T-helper 1 cell treated with Interleukin-12 subunit alpha and Interleukin-12 subunit beta and Interleukin-4 antibody, amounts not matched to agents 30 μg/mL and 1 μg/mL, for 36 hours (primary cell): ENCODE measurements at regions not wholly inside any gene's neighbourhood (a gene's known extent, or its start where the extent isn't known, plus 50 kb on each side); places are given as distances from the start of the nearest gene placed in this dataset.
"Not testable (repeated sequence)": the region's sequence is repeated elsewhere in the genome, so short reads cannot be mapped to it uniquely, and the experiment has no call there.

Experiments
- H3K27ac Mint-ChIP-seq: one replicate; pipeline ENCODE4 v1.8.0; 2021; ENCODE audit warnings: mild to moderate bottlenecking, mixed read lengths
- H3K27me3 Mint-ChIP-seq: one replicate; pipeline ENCODE4 v1.8.0; 2021; ENCODE audit warnings: low read depth, mixed read lengths
- H3K36me3 Mint-ChIP-seq: one replicate; pipeline ENCODE4 v1.8.0; 2021; ENCODE audit warnings: low read depth, mixed read lengths
- H3K4me1 Mint-ChIP-seq: one replicate; pipeline ENCODE4 v1.8.0; 2021; ENCODE audit warnings: low read depth, mixed read lengths
- H3K4me3 Mint-ChIP-seq: one replicate; pipeline ENCODE4 v1.8.0; 2021; ENCODE audit warnings: mild to moderate bottlenecking, moderate library complexity, mixed read lengths
- H3K9me3 Mint-ChIP-seq: one replicate; pipeline ENCODE4 v1.8.0; 2021; ENCODE audit warnings: mixed read lengths

DNA sequence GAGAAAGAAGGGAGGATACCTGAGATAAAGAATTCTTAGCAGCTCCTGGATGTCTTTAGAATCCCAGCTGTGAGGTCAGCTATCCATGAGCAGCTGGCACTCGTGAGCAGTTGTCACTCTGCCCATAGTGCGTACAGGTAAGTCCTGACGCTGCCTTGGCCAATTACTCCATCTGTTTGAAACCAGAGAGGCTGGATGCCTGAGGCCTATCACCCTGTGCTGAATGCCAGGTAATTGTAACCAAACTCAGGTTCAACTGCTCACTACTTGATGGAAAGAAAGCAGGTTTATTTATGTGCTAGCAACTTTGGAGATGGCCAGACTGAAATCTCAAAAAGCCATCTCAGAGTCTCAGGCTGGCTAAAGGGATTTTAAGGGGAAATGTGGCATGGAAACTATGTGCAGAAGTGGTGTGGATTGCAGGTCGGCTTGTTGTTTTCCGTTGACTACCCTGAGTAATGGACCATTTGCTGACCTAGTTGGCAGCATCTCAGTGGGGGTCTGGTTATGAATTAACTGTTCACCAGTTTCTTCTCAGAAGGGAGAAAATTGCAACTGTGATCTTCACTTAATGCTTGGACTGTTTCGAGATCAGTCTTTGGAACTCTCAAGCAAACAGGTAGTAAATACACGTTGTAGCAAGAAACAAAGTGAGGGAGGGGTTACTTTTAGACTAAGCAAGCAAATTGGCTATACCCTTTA, 1614.0 kb upstream of the PCDH10 start:
- no peaks in the 10 kb centered on the region for H3K9me3 Mint-ChIP-seq
- H3K36me3 Mint-ChIP-seq = no peaks in the 10 kb centered on the region
- H3K4me1 Mint-ChIP-seq = no peaks in the 10 kb centered on the region
- H3K27me3 Mint-ChIP-seq = no peaks in the 10 kb centered on the region
- H3K27ac Mint-ChIP-seq = no peak overlapping the region
- H3K4me3 Mint-ChIP-seq = no peak overlapping the region

GRCh38 chr4:131540256-131540655, 1608.8 kb upstream of the PCDH10 start:
- H3K27me3 Mint-ChIP-seq = no peaks in the 10 kb centered on the region
- no peaks in the 10 kb centered on the region for H3K36me3 Mint-ChIP-seq
- H3K27ac Mint-ChIP-seq = no peak overlapping the region
- H3K4me3 Mint-ChIP-seq = no peak overlapping the region
- H3K9me3 Mint-ChIP-seq = no peaks in the 10 kb centered on the region
- H3K4me1 Mint-ChIP-seq = no peaks in the 10 kb centered on the region

GRCh38 chr4:131547506-131547981, 1601.5 kb upstream of the PCDH10 start:
- Mint-ChIP-seq H3K4me3 (no peak overlapping the region), H3K27ac (no peak overlapping the region), H3K27me3 (no peaks in the 10 kb centered on the region), H3K36me3 (no peaks in the 10 kb centered on the region), H3K4me1 (no peaks in the 10 kb centered on the region), H3K9me3 (no peaks in the 10 kb centered on the region)

DNA sequence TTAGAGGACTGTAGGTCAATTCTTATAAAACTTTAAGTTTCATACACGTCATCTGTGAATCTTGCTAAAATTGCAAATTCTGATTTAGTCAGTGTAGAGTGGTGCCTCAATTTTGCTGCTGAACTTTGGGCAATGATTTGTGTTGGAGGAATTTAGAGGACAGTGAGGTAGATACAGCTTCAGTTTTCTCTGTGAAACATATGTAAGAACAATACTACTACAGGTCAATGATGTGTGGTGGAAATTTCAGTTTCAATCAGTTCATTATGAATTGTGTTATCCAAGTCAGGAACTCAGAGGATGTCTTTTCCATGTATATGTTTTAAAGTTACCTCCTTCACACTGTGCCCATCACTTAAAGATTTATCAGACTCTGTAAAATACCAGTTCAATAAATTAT, 1597.8 kb upstream of the PCDH10 start:
- H3K36me3 Mint-ChIP-seq = no peaks in the 10 kb centered on the region
- no peak overlapping the region for H3K27ac Mint-ChIP-seq
- H3K9me3 Mint-ChIP-seq = no peaks in the 10 kb centered on the region
- H3K4me1 Mint-ChIP-seq = no peaks in the 10 kb centered on the region
- H3K4me3 Mint-ChIP-seq = no peak overlapping the region
- no peaks in the 10 kb centered on the region for H3K27me3 Mint-ChIP-seq

GRCh38 chr4:131566026-131566425, 1583.1 kb upstream of the PCDH10 start:
- no peak overlapping the region for H3K4me3 Mint-ChIP-seq
- H3K9me3 Mint-ChIP-seq = peaks cover 12% of the 10 kb centered on the region
- H3K27ac Mint-ChIP-seq = no peak overlapping the region
- no peaks in the 10 kb centered on the region for H3K27me3 Mint-ChIP-seq
- H3K4me1 Mint-ChIP-seq = no peaks in the 10 kb centered on the region
- no peaks in the 10 kb centered on the region for H3K36me3 Mint-ChIP-seq

- no peaks in the 10 kb centered on the region for H3K36me3 Mint-ChIP-seq
Observed at GRCh38 chr4:131584587-131584986, 1564.5 kb upstream of the PCDH10 start.

GRCh38 chr4:131595140-131595539, 1554.0 kb upstream of the PCDH10 start:
- Mint-ChIP-seq H3K9me3 (no peaks in the 10 kb centered on the region), H3K4me3 (no peak overlapping the region), H3K27me3 (no peaks in the 10 kb centered on the region), H3K27ac (no peak overlapping the region), H3K36me3 (no peaks in the 10 kb centered on the region), H3K4me1 (no peaks in the 10 kb centered on the region)

More at GRCh38 chr4:131584587-131584986, 1564.5 kb upstream of the PCDH10 start:
- no peaks in the 10 kb centered on the region for H3K27me3 Mint-ChIP-seq
- H3K4me1 Mint-ChIP-seq = no peaks in the 10 kb centered on the region
- no peak overlapping the region for H3K27ac Mint-ChIP-seq
- H3K9me3 Mint-ChIP-seq = no peaks in the 10 kb centered on the region
- no peak overlapping the region for H3K4me3 Mint-ChIP-seq

DNA sequence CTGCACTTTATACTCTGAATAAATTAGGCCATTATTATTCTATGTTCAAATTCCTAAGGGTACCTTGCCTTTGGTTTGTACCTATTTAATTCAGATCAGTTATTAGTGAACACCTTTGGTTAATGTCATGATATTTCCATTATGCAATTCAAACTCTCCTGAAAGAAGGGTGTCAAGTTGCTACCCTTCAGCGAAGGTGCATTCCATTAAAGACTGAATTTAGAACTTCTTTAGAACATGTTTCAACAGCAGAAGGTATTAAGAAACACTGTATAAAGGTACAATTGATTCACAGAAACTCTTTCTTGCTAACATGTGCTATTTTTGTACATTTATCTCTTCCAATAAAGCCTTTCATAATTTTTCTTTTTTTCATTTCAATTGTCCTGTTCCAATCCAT, 1545.4 kb upstream of the PCDH10 start:
- Mint-ChIP-seq H3K36me3 (no peaks in the 10 kb centered on the region), H3K4me1 (no peaks in the 10 kb centered on the region), H3K9me3 (no peaks in the 10 kb centered on the region), H3K4me3 (no peak overlapping the region), H3K27ac (no peak overlapping the region), H3K27me3 (no peaks in the 10 kb centered on the region)

- no peak overlapping the region for H3K27ac Mint-ChIP-seq
- no peaks in the 10 kb centered on the region for H3K27me3 Mint-ChIP-seq
- no peaks in the 10 kb centered on the region for H3K4me1 Mint-ChIP-seq
- H3K36me3 Mint-ChIP-seq = no peaks in the 10 kb centered on the region
- no peak overlapping the region for H3K4me3 Mint-ChIP-seq
- H3K9me3 Mint-ChIP-seq = no peaks in the 10 kb centered on the region
Observed at GRCh38 chr4:131609039-131609438, 1540.1 kb upstream of the PCDH10 start.

DNA sequence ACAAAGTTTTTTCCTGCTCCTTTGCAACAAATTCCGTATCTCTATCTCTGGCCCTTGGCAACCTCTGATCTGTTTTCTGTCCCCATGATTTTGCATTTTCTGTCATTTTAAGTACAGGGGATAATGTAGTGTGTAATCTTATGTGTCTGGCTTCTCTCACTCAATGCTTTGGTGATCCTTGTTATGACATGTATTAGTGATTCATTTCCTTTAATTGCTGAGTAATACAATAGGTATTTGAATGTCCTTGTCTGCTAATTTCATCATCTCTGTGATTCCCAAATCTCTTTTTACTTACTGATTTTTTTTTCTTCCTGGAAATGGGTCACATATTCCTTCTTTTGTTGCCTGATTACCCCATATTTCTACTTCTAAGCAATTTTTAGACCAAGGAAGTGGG, 1538.6 kb upstream of the PCDH10 start:
- H3K36me3 Mint-ChIP-seq, H3K9me3 Mint-ChIP-seq, H3K27me3 Mint-ChIP-seq, H3K27ac Mint-ChIP-seq, H3K4me3 Mint-ChIP-seq, H3K4me1 Mint-ChIP-seq: not testable (repeated sequence)

DNA sequence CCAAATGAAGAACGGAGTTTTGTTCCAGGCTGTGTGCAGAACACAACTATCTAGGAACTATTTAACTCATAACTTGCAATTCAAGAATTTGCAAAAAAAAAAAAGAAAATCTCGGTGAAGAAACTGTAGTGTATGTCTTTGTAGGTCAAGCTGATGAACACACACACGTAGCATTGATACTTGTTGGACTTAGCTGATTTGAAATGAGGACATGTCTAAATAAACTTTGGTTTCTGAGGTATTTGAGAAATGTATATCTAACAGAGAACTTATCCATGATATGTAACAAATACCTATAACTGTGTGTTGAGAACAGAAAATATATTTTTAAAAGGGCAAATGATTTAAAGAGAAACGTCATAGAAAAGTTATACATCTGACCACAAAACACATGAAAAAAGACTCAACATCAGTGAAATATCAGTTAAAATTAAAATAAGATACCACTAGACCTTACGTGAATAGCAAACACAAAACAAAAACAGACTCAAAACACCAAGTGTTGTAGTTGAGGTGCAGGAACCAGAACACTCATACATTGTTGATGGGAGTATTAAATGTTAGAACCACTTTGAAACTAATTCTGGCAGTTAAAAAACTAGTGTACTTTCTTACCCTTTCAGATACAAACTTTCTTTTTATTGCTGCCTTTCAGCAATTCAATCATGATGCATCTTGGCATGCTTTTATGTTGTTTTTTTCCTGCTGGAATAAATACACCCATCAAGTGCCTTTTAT, 1535.8 kb upstream of the PCDH10 start:
- Mint-ChIP-seq H3K4me1 (no peaks in the 10 kb centered on the region), H3K27ac (no peak overlapping the region), H3K9me3 (no peaks in the 10 kb centered on the region), H3K4me3 (no peak overlapping the region), H3K27me3 (no peaks in the 10 kb centered on the region), H3K36me3 (no peaks in the 10 kb centered on the region)

DNA sequence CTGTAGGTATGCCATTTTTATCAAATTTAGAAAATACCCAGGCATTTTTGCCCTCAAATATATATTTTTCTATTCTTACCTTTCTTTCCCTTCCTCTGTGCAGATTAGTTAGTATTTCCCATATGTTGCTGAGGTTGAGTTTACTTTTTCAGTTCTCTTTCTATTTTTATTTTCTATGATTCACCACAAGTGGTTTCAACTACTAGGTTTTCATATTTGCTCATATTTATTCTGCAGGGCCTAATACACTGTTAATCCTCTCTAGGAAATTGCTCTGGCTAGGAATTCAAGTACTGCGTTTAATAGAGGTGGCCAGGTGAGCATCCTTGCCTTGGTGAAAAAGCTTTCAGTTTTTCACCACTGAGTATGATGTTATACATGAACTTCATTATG, 1535.3 kb upstream of the PCDH10 start:
- no peak overlapping the region for H3K27ac Mint-ChIP-seq
- H3K36me3 Mint-ChIP-seq = no peaks in the 10 kb centered on the region
- no peak overlapping the region for H3K4me3 Mint-ChIP-seq
- H3K9me3 Mint-ChIP-seq = no peaks in the 10 kb centered on the region
- no peaks in the 10 kb centered on the region for H3K4me1 Mint-ChIP-seq
- H3K27me3 Mint-ChIP-seq = no peaks in the 10 kb centered on the region

GRCh38 chr4:131632877-131633276, 1516.2 kb upstream of the PCDH10 start:
- Mint-ChIP-seq H3K4me1 (no peaks in the 10 kb centered on the region), H3K27me3 (no peaks in the 10 kb centered on the region), H3K36me3 (no peaks in the 10 kb centered on the region), H3K27ac (no peak overlapping the region), H3K9me3 (peaks cover 19% of the 10 kb centered on the region), H3K4me3 (no peak overlapping the region)

DNA sequence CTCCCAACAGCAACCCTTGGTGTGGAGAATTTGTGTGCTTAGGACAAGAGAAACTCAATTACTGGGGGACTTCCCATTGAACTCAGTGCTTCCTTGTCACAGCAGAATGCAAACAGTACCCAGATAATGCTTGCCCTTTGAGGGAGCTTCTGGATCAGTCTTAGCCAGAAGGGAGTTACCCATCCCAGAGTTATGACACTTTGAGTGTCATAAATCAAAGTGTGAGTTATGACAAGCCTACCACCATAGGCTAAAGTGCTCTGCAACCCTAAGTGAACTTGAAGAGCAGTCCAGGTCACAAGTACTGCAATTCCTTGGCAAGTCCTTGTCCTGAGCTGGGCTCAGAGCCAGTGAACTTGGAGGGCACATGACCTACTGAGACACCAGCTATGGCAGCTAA, 1513.9 kb upstream of the PCDH10 start:
- no peaks in the 10 kb centered on the region for H3K4me1 Mint-ChIP-seq
- no peak overlapping the region for H3K27ac Mint-ChIP-seq
- H3K27me3 Mint-ChIP-seq = no peaks in the 10 kb centered on the region
- H3K4me3 Mint-ChIP-seq = no peak overlapping the region
- peaks cover 19% of the 10 kb centered on the region for H3K9me3 Mint-ChIP-seq
- no peaks in the 10 kb centered on the region for H3K36me3 Mint-ChIP-seq

GRCh38 chr4:131638781-131639180, 1510.3 kb upstream of the PCDH10 start:
- H3K9me3 Mint-ChIP-seq = peaks cover 10% of the 10 kb centered on the region
- no peak overlapping the region for H3K27ac Mint-ChIP-seq
- no peaks in the 10 kb centered on the region for H3K36me3 Mint-ChIP-seq
- H3K4me1 Mint-ChIP-seq = no peaks in the 10 kb centered on the region
- no peaks in the 10 kb centered on the region for H3K27me3 Mint-ChIP-seq
- no peak overlapping the region for H3K4me3 Mint-ChIP-seq
